Endothelial cell of umbilical vein (primary cell): ENCODE measurements at regions not wholly inside any gene's neighbourhood (a gene's known extent, or its start where the extent isn't known, plus 50 kb on each side); places are given as distances from the start of the nearest gene placed in this dataset.

Experiments
- BruUV-seq: library from RNA; stranded (reverse); fragments of 400-500 nt; replicated peaks from 2 replicates; lab custom pipeline; 2021; lab: Mats Ljungman, UMichigan
- CTCF ChIA-PET: fragments of 300-600, 350-600 bp; sonication (Branson Sonifier 250); formaldehyde crosslinking; loops from one replicate; lab custom pipeline; 2021; ENCODE audit warnings: antibody characterized with exemption, inconsistent platforms; lab: Charles Lee
- POLR2A ChIA-PET: fragments of 300-600, 350-600 bp; sonication (Branson Sonifier 250); formaldehyde crosslinking; loops from one replicate; lab custom pipeline; 2021; ENCODE audit warnings: antibody characterized with exemption, inconsistent platforms; lab: Charles Lee
- DNase-seq: peaks from one replicate; pipeline ENCODE4 v3.0.0-alpha.2; 2011; ENCODE audit warnings: low read depth, low spot score
- FAIRE-seq: peaks from 2 replicates; lab custom pipeline; 2011; peaks lifted over from hg19 to GRCh38; lab: Jason Lieb, UNC
- H2AFZ ChIP-seq: 2 replicates; pipeline ENCODE4 v1.6.0; 2012; ENCODE audit warnings: low read depth, low read length, control low read depth, inconsistent platforms
- H3K27ac ChIP-seq: 2 replicates; pipeline ENCODE4 v1.5.1; 2011; ENCODE audit warnings: low read depth, mild to moderate bottlenecking, control low read depth, low read length, moderate library complexity; ENCODE audit not compliant: insufficient read depth
- H3K27me3 ChIP-seq, 2 experiments: 2 replicates each; pipeline versions ENCODE4 v1.6.0 to v1.6.1; 2011; ENCODE audit warnings: low read length in 2 of 2, mixed read lengths in 1 of 2; ENCODE audit not compliant: control insufficient read depth in 2 of 2, insufficient read depth in 2 of 2
- H3K36me3 ChIP-seq, 2 experiments: 2 replicates in 1 of 2; 3 replicates in 1 of 2; pipeline ENCODE4 v1.5.1; 2011; ENCODE audit warnings: low read length in 2 of 2, mild to moderate bottlenecking in 1 of 2, moderate library complexity in 1 of 2; ENCODE audit not compliant: control insufficient read depth in 2 of 2, insufficient read depth in 2 of 2; ENCODE audit errors: extremely low read depth in 1 of 2
- H3K4me1 ChIP-seq: 3 replicates; pipeline ENCODE4 v1.5.1; 2011; ENCODE audit warnings: mild to moderate bottlenecking, low read length; ENCODE audit not compliant: control insufficient read depth, insufficient read depth; ENCODE audit errors: extremely low read depth
- H3K4me2 ChIP-seq: 2 replicates; pipeline ENCODE4 v1.6.1; 2011; ENCODE audit warnings: low read length, control low read depth, mixed read lengths; ENCODE audit not compliant: insufficient read depth
- H3K4me3 ChIP-seq, 3 experiments: fragments of 200-600 bp in 1 of 3; sonication (generic), shearing (Covaris generic) in 1 of 3; replicated peaks in 1 of 3; 2 replicates each; pipeline ENCODE4 v1.5.1; 2011 to 2016; ENCODE audit warnings: control low read depth in 3 of 3, low read length in 3 of 3, mild to moderate bottlenecking in 2 of 3, inconsistent platforms in 1 of 3, low read depth in 1 of 3, moderate library complexity in 1 of 3; ENCODE audit not compliant: insufficient read depth in 1 of 3
- H3K79me2 ChIP-seq: 2 replicates; pipeline ENCODE4 v1.6.0; 2012; ENCODE audit warnings: low read length, inconsistent platforms; ENCODE audit not compliant: control insufficient read depth, insufficient read depth
- H3K9ac ChIP-seq: replicated peaks from 2 replicates; pipeline ENCODE3; 2011; ENCODE audit warnings: low read length, control low read depth; ENCODE audit not compliant: insufficient read depth; ENCODE audit errors: extremely low read depth
- H3K9me1 ChIP-seq: replicated peaks from 3 replicates; pipeline ENCODE4 v1.6.0; 2011; ENCODE audit warnings: mild to moderate bottlenecking, low read length; ENCODE audit not compliant: control insufficient read depth, insufficient read depth; ENCODE audit errors: extremely low read depth
- H3K9me3 ChIP-seq: replicated peaks from 2 replicates; pipeline ENCODE4 v1.5.1; 2012; ENCODE audit warnings: low read length, inconsistent platforms; ENCODE audit not compliant: control insufficient read depth, insufficient read depth
- H4K20me1 ChIP-seq: replicated peaks from 2 replicates; pipeline ENCODE3; 2011; ENCODE audit warnings: mild to moderate bottlenecking, low read length; ENCODE audit not compliant: control insufficient read depth, insufficient read depth; ENCODE audit errors: extremely low read depth
- CTCF ChIP-seq, 2 donors: IDR thresholded peaks; 1 replicate in 1 of 2; 2 replicates in 1 of 2; pipeline ENCODE4 v1.5.1; 2011; ENCODE audit warnings: low read length in 2 of 2, mild to moderate bottlenecking in 2 of 2, moderate library complexity in 2 of 2, control low read depth in 1 of 2, inconsistent platforms in 1 of 2, low read depth in 1 of 2; ENCODE audit not compliant: insufficient read depth in 1 of 2; ENCODE audit errors: extremely low read depth in 1 of 2
- EZH2 ChIP-seq: IDR thresholded peaks from 2 replicates; pipeline ENCODE4 v1.6.1; 2012; ENCODE audit warnings: borderline replicate concordance, low read depth, mild to moderate bottlenecking, moderate library complexity, low read length, inconsistent platforms; ENCODE audit not compliant: severe bottlenecking
- FOS ChIP-seq: IDR thresholded peaks from 2 replicates; pipeline ENCODE4 v1.6.1; 2011; ENCODE audit warnings: mild to moderate bottlenecking, low read length, moderate library complexity, borderline replicate concordance; ENCODE audit not compliant: insufficient read depth
- GATA2 ChIP-seq: IDR thresholded peaks from 2 replicates; pipeline ENCODE4 v1.7.0; 2011; ENCODE audit warnings: low read depth, mild to moderate bottlenecking, moderate library complexity, mixed read lengths, low read length; ENCODE audit not compliant: insufficient read length, insufficient read depth
- JUN ChIP-seq: IDR thresholded peaks from 2 replicates; pipeline ENCODE4 v1.6.1; 2011; ENCODE audit warnings: borderline replicate concordance, low read depth; ENCODE audit not compliant: insufficient read length, insufficient read depth
- MYC ChIP-seq: IDR thresholded peaks from one replicate; pipeline ENCODE4 v1.6.1; 2011; ENCODE audit warnings: mild to moderate bottlenecking, low read depth, low read length
- POLR2A ChIP-seq: IDR thresholded peaks from 2 replicates; pipeline ENCODE4 v1.6.1; 2012; ENCODE audit warnings: low read depth, mild to moderate bottlenecking, control low read depth, low read length
- POLR2AphosphoS5 ChIP-seq: IDR thresholded peaks from 2 replicates; pipeline ENCODE4 v1.6.1; 2012; ENCODE audit warnings: low read depth, mild to moderate bottlenecking, control low read depth, low read length, moderate library complexity; ENCODE audit not compliant: insufficient read depth
- dilution Hi-C: fragments of 300-500 bp; cut with MboI; formaldehyde crosslinking; loops from one replicate; pipeline ENCODE4 v1.15.0; 2019; ENCODE audit warnings: low sequenced_read_pairs; ENCODE audit not compliant: extremely low pct_ligation_motif_present
- intact Hi-C: fragments of 100-400 bp; cut with micrococcal nuclease; formaldehyde crosslinking; loops from one replicate; pipeline ENCODE4 v1.10.0; 2022
- TF ChIP-seq, protein P1 (sequence below): IDR thresholded peaks from 2 replicates; pipeline ENCODE4 v1.6.1; 2011; ENCODE audit not compliant: insufficient read depth, insufficient read length

GRCh38 chr13:59279576-59279975 is 884.2 kb downstream of the DIAPH3 start:
- ChIA-PET CTCF (interaction anchor here (0.6 to 1.5 kb wide), 5 partner anchors 9 to 1655 kb away, joined by 3 to 9 read pairs (median 3); no protein-coding TSS in a partner anchor), POLR2A (no interaction called here)
- FAIRE-seq, result no peak
- Histone ChIP-seq H3K4me3 (no peak overlapping the region), H3K27ac (no peak overlapping the region), H3K9me1 (no peaks in the 10 kb centered on the region), H3K4me2 (no peak overlapping the region), H3K36me3 (no peaks in the 10 kb centered on the region), H3K9me3 (no peaks in the 10 kb centered on the region), H3K79me2 (no peaks in the 10 kb centered on the region), H3K9ac (no peak overlapping the region), H2AFZ (no peak overlapping the region), H3K27me3 (no peaks in the 10 kb centered on the region), H3K4me1 (peaks cover 12% of the 10 kb centered on the region), H4K20me1 (no peaks in the 10 kb centered on the region)
- no peak for DNase-seq
- no TSS peak for BruUV-seq
- TF ChIP-seq FOS (no peak), JUN (no peak), GATA2 (no peak), MYC (no peak), CTCF (IDR thresholded peaks at IDR 0.05; ENCODE audit: extremely low read depth in 1 of 2, insufficient read depth in 1 of 2, low read depth in 1 of 2, low read length in 2 of 2) (no peak), POLR2A (no peak), POLR2AphosphoS5 (no peak), EZH2 (no peak)
- TF ChIP-seq, protein P1, sequence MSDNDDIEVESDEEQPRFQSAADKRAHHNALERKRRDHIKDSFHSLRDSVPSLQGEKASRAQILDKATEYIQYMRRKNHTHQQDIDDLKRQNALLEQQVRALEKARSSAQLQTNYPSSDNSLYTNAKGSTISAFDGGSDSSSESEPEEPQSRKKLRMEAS, result no peak
- intact Hi-C loops, result no loop called here
- dilution Hi-C loops, result no loop called here
